ENCODE measurements at regions not wholly inside any gene's neighbourhood (a gene's known extent, or its start where the extent isn't known, plus 50 kb on each side); places are given as distances from the start of the nearest gene placed in this dataset.

DNA sequence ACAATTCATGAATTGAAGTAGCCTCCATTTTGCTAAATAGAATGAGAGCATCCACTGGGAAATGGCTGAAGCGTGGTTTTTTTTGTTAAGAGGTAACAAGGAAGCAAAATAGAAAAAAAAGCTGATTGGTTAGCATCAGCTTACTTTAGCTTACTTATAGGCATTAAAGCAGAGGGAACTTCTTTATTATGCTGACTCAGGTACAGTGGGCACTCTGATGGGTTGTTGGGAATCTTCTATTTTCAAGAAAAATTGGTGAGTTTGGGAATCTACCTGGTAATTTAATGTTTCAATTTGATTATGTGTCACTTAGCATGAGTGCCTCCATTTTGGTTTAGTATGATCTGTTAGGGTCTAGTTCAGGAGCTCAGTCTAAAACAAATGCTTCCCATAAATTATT is 289.6 kb downstream of the ANXA1 start:
- TF ChIP-seq, protein P1, sequence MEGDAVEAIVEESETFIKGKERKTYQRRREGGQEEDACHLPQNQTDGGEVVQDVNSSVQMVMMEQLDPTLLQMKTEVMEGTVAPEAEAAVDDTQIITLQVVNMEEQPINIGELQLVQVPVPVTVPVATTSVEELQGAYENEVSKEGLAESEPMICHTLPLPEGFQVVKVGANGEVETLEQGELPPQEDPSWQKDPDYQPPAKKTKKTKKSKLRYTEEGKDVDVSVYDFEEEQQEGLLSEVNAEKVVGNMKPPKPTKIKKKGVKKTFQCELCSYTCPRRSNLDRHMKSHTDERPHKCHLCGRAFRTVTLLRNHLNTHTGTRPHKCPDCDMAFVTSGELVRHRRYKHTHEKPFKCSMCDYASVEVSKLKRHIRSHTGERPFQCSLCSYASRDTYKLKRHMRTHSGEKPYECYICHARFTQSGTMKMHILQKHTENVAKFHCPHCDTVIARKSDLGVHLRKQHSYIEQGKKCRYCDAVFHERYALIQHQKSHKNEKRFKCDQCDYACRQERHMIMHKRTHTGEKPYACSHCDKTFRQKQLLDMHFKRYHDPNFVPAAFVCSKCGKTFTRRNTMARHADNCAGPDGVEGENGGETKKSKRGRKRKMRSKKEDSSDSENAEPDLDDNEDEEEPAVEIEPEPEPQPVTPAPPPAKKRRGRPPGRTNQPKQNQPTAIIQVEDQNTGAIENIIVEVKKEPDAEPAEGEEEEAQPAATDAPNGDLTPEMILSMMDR (conservative IDR thresholded peaks at IDR 0.05; ENCODE audit: low read depth, low read length) = no peak
- TF ChIP-seq POLR2A (IDR thresholded peaks at IDR 0.05; ENCODE audit: low read depth, low read length) (no peak), MAFK (IDR thresholded peaks at IDR 0.05; ENCODE audit: low read depth, low read length) (peak; percentile 76), CHD1 (IDR thresholded peaks at IDR 0.05; ENCODE audit: low read depth, low read length) (no peak), BHLHE40 (IDR thresholded peaks at IDR 0.05; ENCODE audit: low read depth, low read length) (no peak), MAZ (IDR thresholded peaks at IDR 0.05; ENCODE audit: borderline replicate concordance, low read depth, low read length) (no peak), CEBPB (IDR thresholded peaks at IDR 0.05; ENCODE audit: low read depth, low read length) (no peak), MXI1 (IDR thresholded peaks at IDR 0.05; ENCODE audit: borderline replicate concordance, low read depth, low read length) (no peak), RFX5 (IDR thresholded peaks at IDR 0.05; ENCODE audit: low read depth, low read length) (no peak), SMC3 (IDR thresholded peaks at IDR 0.05; ENCODE audit: low read depth, low read length) (no peak), RAD21 (IDR thresholded peaks at IDR 0.05; ENCODE audit: low read length) (no peak), FOS (IDR thresholded peaks at IDR 0.05; ENCODE audit: low read depth, low read length) (no peak), RCOR1 (IDR thresholded peaks at IDR 0.05; ENCODE audit: insufficient replicate concordance, low read length) (no peak)
- TF ChIP-seq, protein P2, sequence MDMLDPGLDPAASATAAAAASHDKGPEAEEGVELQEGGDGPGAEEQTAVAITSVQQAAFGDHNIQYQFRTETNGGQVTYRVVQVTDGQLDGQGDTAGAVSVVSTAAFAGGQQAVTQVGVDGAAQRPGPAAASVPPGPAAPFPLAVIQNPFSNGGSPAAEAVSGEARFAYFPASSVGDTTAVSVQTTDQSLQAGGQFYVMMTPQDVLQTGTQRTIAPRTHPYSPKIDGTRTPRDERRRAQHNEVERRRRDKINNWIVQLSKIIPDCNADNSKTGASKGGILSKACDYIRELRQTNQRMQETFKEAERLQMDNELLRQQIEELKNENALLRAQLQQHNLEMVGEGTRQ (IDR thresholded peaks at IDR 0.05; ENCODE audit: low read depth, low read length) = no peak

Data from IMR-90 (cell line).